ENCODE measurements at regions not wholly inside any gene's neighbourhood (a gene's known extent, or its start where the extent isn't known, plus 50 kb on each side); places are given as distances from the start of the nearest gene placed in this dataset.
"Not testable (repeated sequence)": the region's sequence is repeated elsewhere in the genome, so short reads cannot be mapped to it uniquely, and the experiment has no call there.

GRCh38 chr4:3865986-3866812 lies 100.0 kb downstream of the ADRA2C start:
- DNase-seq (ENCODE audit: low read depth), result no peak

DNA sequence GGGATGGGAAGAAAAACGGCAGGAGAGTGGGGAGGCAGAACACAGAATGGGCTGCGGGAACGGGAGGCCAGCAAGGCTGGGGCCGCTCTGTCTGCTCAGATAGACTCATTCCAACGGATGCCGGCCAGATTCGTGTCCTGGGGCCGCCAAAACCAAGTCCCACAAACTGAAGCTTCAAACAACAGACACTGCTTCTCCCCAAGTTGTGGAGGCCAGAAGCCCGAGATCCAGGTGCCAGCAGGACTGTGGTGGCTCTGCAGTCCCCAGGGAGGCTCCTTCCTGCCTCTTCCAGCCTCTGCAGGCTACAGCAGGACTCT lies 100.6 kb downstream of the ADRA2C start:
- DNase-seq (ENCODE audit: low read depth), result no peak

DNA sequence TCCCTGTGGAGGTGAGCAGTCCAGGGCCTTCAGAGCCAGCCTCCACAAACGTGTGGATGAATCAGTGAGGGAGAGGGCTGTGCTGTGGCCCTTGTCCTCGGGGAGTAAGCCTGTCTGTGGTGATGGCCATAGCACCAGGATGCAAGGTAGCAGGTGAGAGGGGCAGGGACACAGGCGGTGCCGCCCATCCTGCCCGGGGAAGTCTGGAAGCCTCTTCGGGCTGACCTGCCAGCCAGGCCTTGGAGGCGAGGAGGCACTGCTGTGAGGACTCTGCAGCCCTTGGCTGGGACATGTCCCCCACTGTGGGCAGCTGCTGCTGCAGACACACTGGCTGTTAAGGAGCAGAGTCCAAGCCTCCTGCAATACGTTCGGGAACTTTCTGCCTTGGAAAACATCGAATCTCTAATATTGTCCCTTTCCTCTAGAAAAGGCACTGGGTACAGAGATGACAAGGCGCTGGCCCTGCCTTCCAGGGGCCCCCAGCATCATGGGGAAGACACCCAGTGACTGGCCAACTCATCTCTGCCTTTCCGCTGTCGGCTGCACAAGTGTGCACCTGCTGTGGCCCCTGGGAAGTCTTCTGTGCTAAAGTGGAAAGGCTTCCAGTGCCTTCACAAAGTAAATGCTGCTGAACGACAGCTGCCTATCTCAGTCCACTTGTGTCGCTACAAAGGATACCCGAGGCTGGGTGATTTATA lies 101.4 kb downstream of the ADRA2C start:
- DNase-seq (ENCODE audit: low read depth), result no peak

DNA sequence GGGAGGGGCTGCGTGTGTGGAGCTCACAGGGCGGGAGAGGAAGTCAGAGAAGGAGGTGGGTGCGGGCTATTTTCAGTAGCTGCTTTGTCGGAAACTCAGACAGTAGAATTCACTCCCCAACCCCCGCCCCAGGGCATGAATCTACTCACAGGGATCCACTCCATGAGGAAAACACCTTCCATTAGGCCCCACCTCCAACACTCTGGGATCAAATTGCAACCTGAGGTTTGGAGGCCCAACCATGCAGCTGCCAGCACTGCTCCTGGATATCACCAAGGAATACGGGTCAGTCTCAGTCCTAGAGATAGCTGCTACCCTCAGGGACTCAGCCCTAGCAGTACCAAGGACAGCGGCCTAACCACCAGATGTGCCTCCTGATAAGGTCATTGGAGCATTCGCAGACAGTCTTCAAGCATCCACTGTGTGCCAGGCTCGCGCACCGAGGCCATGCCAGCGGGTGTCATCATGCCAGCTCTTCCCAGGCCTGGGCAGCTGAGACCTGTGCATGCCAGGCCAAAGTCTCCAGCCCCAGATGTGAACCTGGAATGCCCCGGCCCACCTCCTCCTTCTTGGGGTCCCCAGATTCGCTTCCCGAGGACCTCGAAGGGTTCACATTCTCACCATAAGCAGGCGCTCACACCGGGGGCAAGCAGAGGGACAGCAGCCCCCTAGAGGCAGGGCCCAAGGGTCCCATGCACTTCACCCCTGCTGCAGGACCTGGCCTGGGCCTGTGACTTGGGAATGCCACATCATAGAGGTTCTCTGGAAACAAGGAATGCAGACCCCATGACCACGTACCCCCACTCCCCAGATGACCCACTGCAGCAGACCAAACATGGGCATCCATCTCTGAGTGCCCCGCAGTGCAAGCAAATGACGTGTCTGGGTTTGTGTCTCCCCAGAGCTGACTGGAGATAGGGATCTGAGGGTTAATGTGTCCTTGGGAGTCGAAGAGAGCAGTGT lies 102.3 kb downstream of the ADRA2C start:
- DNase-seq (ENCODE audit: low read depth), result no peak

DNA sequence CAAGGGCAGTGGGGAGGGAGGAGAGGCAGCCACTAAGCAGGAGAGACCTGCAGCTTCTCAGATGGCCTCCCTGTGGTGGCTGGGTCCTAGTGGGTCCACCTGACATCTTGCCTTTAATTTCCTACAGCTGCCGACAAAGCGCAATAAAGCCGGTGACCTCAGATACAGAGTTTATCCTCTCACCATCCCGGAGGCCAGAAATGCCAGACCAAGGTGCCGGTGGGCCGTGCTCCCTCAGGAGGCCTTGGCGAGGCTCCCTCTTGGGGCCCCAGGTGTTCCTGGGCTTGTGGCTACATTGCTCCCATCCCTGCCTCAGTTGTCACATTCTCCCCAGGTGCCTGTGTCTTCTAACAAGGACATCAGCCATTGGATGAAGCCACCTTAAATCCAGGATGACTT lies 103.0 kb downstream of the ADRA2C start:
- no peak for DNase-seq (ENCODE audit: low read depth)

GRCh38 chr4:3869661-3870566 lies 103.7 kb downstream of the ADRA2C start:
- no peak for DNase-seq (ENCODE audit: low read depth)

- no peak for DNase-seq (ENCODE audit: low read depth)
Observed at GRCh38 chr4:3870567-3870962, 104.4 kb downstream of the ADRA2C start.

GRCh38 chr4:3871181-3871852 lies 105.1 kb downstream of the ADRA2C start:
- no peak for DNase-seq (ENCODE audit: low read depth)

DNA sequence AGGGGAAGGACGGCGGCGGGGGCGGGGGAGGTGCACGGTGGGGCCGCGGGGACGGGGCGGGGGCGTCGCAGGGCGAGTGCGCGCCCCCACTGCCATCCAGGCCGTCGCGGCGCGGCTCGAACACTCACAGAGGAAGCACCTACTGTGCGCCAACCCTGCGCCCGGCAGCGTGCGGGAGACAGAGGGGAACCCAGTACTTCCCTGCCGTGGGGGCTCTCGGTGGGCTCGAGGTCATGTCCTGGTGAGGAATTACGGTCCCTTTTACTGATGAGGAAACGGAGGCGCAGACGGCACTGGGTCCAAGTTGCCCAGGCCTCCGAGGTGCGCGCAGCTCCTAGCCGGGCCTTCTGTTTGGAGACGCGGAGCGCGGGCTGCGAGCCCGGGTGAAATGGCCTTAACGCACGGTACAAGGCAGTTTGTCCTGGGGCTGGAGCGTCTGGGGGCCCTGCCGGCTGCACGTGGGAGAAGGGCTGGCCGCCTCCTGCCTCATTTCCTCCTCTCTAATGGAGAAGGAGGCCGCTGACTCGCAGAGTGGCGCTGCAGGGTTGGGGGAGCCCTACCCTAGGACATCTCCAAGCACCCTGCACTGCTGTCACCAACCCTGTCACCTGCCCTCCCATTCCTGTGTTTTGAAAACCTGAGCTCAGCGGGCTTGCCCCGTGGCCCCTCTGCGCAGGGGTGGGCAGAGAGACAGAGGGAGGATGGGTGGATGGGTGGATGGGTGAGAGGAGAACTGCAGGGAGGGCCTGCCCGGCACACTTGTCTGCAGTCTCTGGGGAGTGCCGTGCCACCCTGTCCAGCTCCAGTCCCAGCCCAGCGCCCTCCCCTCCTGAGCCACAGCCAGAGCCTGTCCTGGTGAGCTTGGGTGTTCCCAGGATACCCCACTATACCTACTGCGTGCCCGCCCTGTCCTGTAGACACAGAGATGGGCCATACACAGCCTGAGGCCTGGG lies 106.0 kb downstream of the ADRA2C start:
- DNase-seq (ENCODE audit: low read depth), result no peak

GRCh38 chr4:3872834-3873313 lies 106.7 kb downstream of the ADRA2C start:
- DNase-seq (ENCODE audit: low read depth), result no peak

GRCh38 chr4:3873408-3874027 lies 107.3 kb downstream of the ADRA2C start:
- DNase-seq (ENCODE audit: low read depth), result no peak

- no peak for DNase-seq (ENCODE audit: low read depth)
Observed at GRCh38 chr4:3874028-3874415, 107.8 kb downstream of the ADRA2C start.

DNA sequence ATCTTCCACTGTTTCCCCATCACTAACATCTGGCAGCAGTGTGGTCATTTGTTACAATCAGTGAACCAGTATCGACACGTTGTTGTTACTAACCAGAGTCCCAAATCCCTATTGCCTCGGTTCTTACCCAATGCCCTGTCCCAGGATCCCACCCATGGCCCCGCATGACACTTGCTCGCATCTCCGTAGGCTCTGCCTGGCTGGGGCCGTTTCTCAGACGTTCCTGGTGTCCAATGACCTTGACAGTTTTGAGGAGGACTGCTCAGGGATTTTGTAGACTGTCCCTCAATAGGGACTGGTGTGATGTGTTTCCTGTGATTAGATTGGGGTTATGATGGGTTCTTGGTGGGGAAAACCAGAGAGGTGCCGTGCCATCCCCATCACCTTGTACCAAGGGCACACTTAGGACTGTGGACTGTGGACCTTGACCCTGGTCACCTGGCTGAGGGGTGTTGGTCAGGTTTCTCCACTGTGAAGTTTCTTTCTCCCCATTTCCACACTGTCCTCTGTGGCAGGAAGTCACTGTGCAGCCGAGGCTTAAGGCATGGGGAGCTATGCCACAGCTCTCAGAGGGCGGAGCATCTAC lies 108.4 kb downstream of the ADRA2C start:
- DNase-seq (ENCODE audit: low read depth), result no peak

GRCh38 chr4:3875466-3875865 lies 109.3 kb downstream of the ADRA2C start:
- no peak for DNase-seq (ENCODE audit: low read depth)

GRCh38 chr4:3876057-3876845 lies 110.1 kb downstream of the ADRA2C start:
- not testable (repeated sequence) for DNase-seq (ENCODE audit: low read depth)

DNA sequence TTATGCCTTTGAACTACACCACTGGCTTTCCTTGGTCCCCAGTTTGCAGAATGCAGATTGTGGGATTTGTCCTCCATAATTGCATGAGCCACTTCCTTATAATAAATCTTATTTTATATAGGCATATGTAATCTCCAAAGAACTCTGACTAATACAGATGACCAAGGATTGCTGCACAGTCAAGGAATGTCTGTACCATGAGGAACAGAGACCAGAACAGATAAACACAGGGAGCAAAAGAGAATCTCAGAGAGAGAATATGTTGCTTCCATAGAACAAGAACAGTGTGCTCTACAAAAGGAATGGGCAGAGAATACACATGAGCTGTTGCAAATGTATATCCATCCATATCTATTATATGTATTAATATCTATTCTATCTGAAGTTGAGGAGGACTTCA lies 111.1 kb downstream of the ADRA2C start:
- no peak for DNase-seq (ENCODE audit: low read depth)

DNA sequence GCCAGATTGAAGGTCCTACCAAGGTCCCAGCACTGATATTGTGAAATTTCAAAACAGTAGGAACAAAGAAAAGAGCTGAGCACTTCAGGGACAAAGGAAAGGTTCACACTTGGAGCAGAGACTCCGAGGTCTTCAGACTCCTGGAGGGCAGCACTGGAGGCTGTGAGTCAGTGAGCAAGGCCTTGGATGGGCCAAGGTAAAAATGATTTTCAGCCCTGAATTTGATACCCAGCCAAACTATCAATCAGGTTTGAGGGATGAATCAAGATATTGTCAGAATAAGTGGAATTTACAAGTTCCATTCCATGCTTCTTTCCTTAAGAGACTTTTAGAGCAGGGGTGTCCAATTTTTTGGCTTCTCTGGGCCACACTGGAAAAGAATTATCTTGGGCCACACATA lies 111.7 kb downstream of the ADRA2C start:
- DNase-seq (ENCODE audit: low read depth), result no peak

- no peak for DNase-seq (ENCODE audit: low read depth)
Observed at GRCh38 chr4:3878678-3879077, 112.5 kb downstream of the ADRA2C start.
